Adrenal gland (tissue), 9 donors: ENCODE measurements at regions not wholly inside any gene's neighbourhood (a gene's known extent, or its start where the extent isn't known, plus 50 kb on each side); places are given as distances from the start of the nearest gene placed in this dataset.

ENCODE experiments used
- DNase-seq, 7 donors: peaks; one replicate each; pipeline ENCODE4 v3.0.0-alpha.2; 2019 to 2020
- H3K27ac ChIP-seq, 5 donors: fragments of 200-600 bp; sonication (generic) in 4 of 5; 1 replicate in 3 of 5; 2 replicates in 2 of 5; pipeline versions ENCODE4 v1.5.1 to v1.8.0; 2016 to 2020; ENCODE audit warnings: mild to moderate bottlenecking in 1 of 5
- H3K27me3 ChIP-seq: fragments of 200-600 bp; 2 replicates; pipeline ENCODE4 v1.8.0; 2021
- H3K36me3 ChIP-seq, 2 donors: fragments of 200-600 bp; replicated peaks in 1 of 2; 1 replicate in 1 of 2; 2 replicates in 1 of 2; pipeline versions ENCODE4 v1.5.1 to v1.8.0; 2018 to 2022
- H3K4me1 ChIP-seq, 2 donors: fragments of 200-600 bp; replicated peaks in 1 of 2; 1 replicate in 1 of 2; 2 replicates in 1 of 2; pipeline versions ENCODE4 v1.5.1 to v1.8.0; 2018 to 2021
- H3K4me3 ChIP-seq, 4 donors: fragments of 200-600 bp; sonication (generic) in 3 of 4; one replicate each; pipeline ENCODE4 v1.5.1; 2016 to 2018
- H3K9me3 ChIP-seq, 3 donors: fragments of 200-600 bp; sonication (generic) in 1 of 3; replicated peaks in 1 of 3; 1 replicate in 2 of 3; 2 replicates in 1 of 3; pipeline versions ENCODE4 v1.5.1 to v1.8.0; 2016 to 2021
- CTCF ChIP-seq, 6 experiments: fragments of 450-650 bp in 4 of 6; fragments of 200-600 bp in 2 of 6; sonication (generic) in 1 of 6; IDR thresholded peaks; 1 replicate in 5 of 6; 2 replicates in 1 of 6; pipeline versions ENCODE4 v1.5.1 to v1.8.0; 2016 to 2021; ENCODE audit warnings: antibody characterized with exemption in 6 of 6, mild to moderate bottlenecking in 2 of 6, moderate library complexity in 1 of 6
- POLR2A ChIP-seq, 2 donors: fragments of 450-650 bp; IDR thresholded peaks; one replicate each; pipeline ENCODE4 v1.6.1; 2017; ENCODE audit warnings: antibody characterized with exemption in 2 of 2, mild to moderate bottlenecking in 2 of 2, moderate library complexity in 1 of 2
- WGBS, 4 donors: extraction: QIAGEN DNeasy Blood & Tissue Kit in 2 of 4; methylation state at CpG; one replicate each; pipeline versions ENCODE4 v1.1.5 to v1.1.7; 2013 to 2017; 5-methylcytosine and 5-hydroxymethylcytosine counted together
- intact Hi-C, 2 donors: fragments of 100-400 bp; cut with DNase I; formaldehyde crosslinking; loops; one replicate each; pipeline versions ENCODE4 v1.14.1 to v1.15.0; 2022 to 2023
- donor health status: healthy with polysubstance abuse.
- donor health status: Bipolar disorder and iron deficiency.
- donor health status: DM: yes; HTN: yes; CAD: no.
- donor health status: DM: no; HTN: no; CAD: no.
- donor health status: DM: no; HTN: no; CAD: no.

GRCh38 chr7:113004726-113005454 is 81.7 kb downstream of the GPR85 start:
- Histone ChIP-seq H3K4me1 (no peaks in the 10 kb centered on the region), H3K9me3 (no peaks in the 10 kb centered on the region), H3K36me3 (no peaks in the 10 kb centered on the region), H3K27me3 (no peaks in the 10 kb centered on the region), H3K27ac (no peak overlapping the region), H3K4me3 (no peak overlapping the region)
- 40 to 47% (median 42%) methylated on average over 4 of the region's 4 CpGs for WGBS, 4 donors
- TF ChIP-seq CTCF (IDR thresholded peaks at IDR 0.05) (no peak), POLR2A (IDR thresholded peaks at IDR 0.05) (no peak)
- no peak for DNase-seq
- intact Hi-C loops = loop anchor here in 1 of 2 donors (10.0 kb wide), 1 partner anchor 410 kb away; no protein-coding TSS in a partner anchor

- DNase-seq = no peak
- no peaks in the 10 kb centered on the region for H3K9me3 ChIP-seq
- H3K36me3 ChIP-seq = no peaks in the 10 kb centered on the region
- TF ChIP-seq CTCF (IDR thresholded peaks at IDR 0.05) (no peak), POLR2A (IDR thresholded peaks at IDR 0.05) (no peak)
- 66 to 83% (median 73%) methylated on average over 6 of the region's 6 CpGs for WGBS, 4 donors
- H3K4me3 ChIP-seq = no peak overlapping the region
- no peaks in the 10 kb centered on the region for H3K27me3 ChIP-seq
- H3K27ac ChIP-seq = no peak overlapping the region
- no peaks in the 10 kb centered on the region for H3K4me1 ChIP-seq
- intact Hi-C loops = loop anchor here in 1 of 2 donors (10.0 kb wide), 1 partner anchor 414 kb away; no protein-coding TSS in a partner anchor
Measured at GRCh38 chr7:113000316-113001020, 86.2 kb downstream of the GPR85 start.

DNA sequence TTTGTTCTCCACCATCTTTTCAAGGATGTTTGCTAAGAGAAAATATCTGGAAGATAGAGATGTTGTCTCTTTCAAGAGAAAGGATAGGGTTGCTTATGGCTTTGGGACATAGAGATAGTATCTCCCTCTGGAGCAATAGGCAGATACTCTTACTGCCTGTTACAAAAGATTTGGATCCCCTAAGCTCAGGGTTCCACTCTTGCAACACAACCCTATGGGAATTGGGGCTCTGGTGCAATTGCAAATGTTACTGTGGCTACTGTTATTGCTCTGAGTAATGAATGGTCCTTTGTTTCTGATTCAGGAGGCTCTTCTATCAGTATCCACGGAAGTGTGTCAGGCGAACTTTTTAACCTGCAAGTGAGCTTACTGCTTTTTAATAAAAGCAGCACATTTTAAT is 88.8 kb downstream of the GPR85 start:
- Histone ChIP-seq H3K36me3 (no peaks in the 10 kb centered on the region), H3K4me3 (no peak overlapping the region), H3K27me3 (no peaks in the 10 kb centered on the region), H3K27ac (no peak overlapping the region), H3K4me1 (no peaks in the 10 kb centered on the region), H3K9me3 (no peaks in the 10 kb centered on the region)
- WGBS, 4 donors = 74 to 82% (median 74%) methylated on average over 2 of the region's 2 CpGs
- intact Hi-C loops = no loop called here
- DNase-seq = no peak
- no peak for TF ChIP-seq CTCF (IDR thresholded peaks at IDR 0.05)
- TF ChIP-seq POLR2A (IDR thresholded peaks at IDR 0.05) = no peak

GRCh38 chr7:112996331-112996871 is 90.2 kb downstream of the GPR85 start:
- WGBS, 4 donors = 58 to 66% (median 59%) methylated on average over 2 of the region's 2 CpGs
- H3K9me3 ChIP-seq = no peaks in the 10 kb centered on the region
- no peaks in the 10 kb centered on the region for H3K36me3 ChIP-seq
- H3K4me1 ChIP-seq = no peaks in the 10 kb centered on the region
- intact Hi-C loops = no loop called here
- no peak overlapping the region for H3K4me3 ChIP-seq
- TF ChIP-seq CTCF (IDR thresholded peaks at IDR 0.05) = no peak
- no peak for DNase-seq
- no peak overlapping the region for H3K27ac ChIP-seq
- no peaks in the 10 kb centered on the region for H3K27me3 ChIP-seq
